ENCODE measurements at regions not wholly inside any gene's neighbourhood (a gene's known extent, or its start where the extent isn't known, plus 50 kb on each side); places are given as distances from the start of the nearest gene placed in this dataset.

GRCh38 chr10:78650122-78650521, 418.6 kb upstream of the ZMIZ1 start:
- TF ChIP-seq CTCF (conservative IDR thresholded peaks at IDR 0.05) (no peak), EZH2 (IDR thresholded peaks at IDR 0.05; ENCODE audit: low read depth) (no peak)

Data from PC-9 (cell line).